Panc1 (cell line): ENCODE measurements at regions not wholly inside any gene's neighbourhood (a gene's known extent, or its start where the extent isn't known, plus 50 kb on each side); places are given as distances from the start of the nearest gene placed in this dataset.

ENCODE experiments used
- ATAC-seq: fragments of 200-7000 bp; cut with Tn5 transposase; 2 replicates; pipeline ENCODE4 v1.9.1; 2020; ENCODE audit warnings: mild to moderate bottlenecking, moderate library complexity
- BruUV-seq: library from RNA; stranded (reverse); fragments of 400-500 nt; replicated peaks from 2 replicates; lab custom pipeline; 2021; lab: Mats Ljungman, UMichigan
- CTCF ChIA-PET: fragments of 300-600 bp; sonication (Branson Sonifier 250); formaldehyde crosslinking; loops from one replicate; lab custom pipeline; 2022; ENCODE audit warnings: antibody characterized with exemption; lab: Charles Lee
- POLR2A ChIA-PET: fragments of 300-600 bp; sonication (Branson Sonifier 250); formaldehyde crosslinking; loops from one replicate; lab custom pipeline; 2022; ENCODE audit warnings: antibody characterized with exemption; lab: Charles Lee
- DNase-seq: peaks from one replicate; pipeline ENCODE4 v3.0.0-alpha.2; 2010; ENCODE audit warnings: low read depth, low spot score
- H3K27ac ChIP-seq: 2 replicates; pipeline ENCODE4 v1.5.1; 2011; ENCODE audit warnings: mild to moderate bottlenecking, low read length, inconsistent platforms
- H3K27me3 ChIP-seq: fragments of 200-500 bp; sonication (Bioruptor generic); 2 replicates; pipeline ENCODE4 v1.6.0; 2014; ENCODE audit warnings: low read length, inconsistent platforms; ENCODE audit not compliant: control insufficient read depth, insufficient read depth
- H3K36me3 ChIP-seq: fragments of 200-500 bp; sonication (Bioruptor generic); 2 replicates; pipeline ENCODE4 v1.5.1; 2014; ENCODE audit warnings: inconsistent platforms, mild to moderate bottlenecking, low read length, moderate library complexity; ENCODE audit not compliant: control insufficient read depth, insufficient read depth
- H3K4me1 ChIP-seq: 2 replicates; pipeline ENCODE4 v1.5.1; 2011; ENCODE audit warnings: inconsistent platforms, mild to moderate bottlenecking, low read length, moderate library complexity; ENCODE audit not compliant: control insufficient read depth, insufficient read depth
- H3K4me3 ChIP-seq, 2 experiments: 2 replicates each; pipeline ENCODE4 v1.5.1; 2011 to 2012; ENCODE audit warnings: low read depth in 2 of 2, low read length in 2 of 2, mild to moderate bottlenecking in 2 of 2, inconsistent platforms in 1 of 2, moderate library complexity in 1 of 2
- H3K9me3 ChIP-seq: fragments of 200-500 bp; sonication (Bioruptor generic); 2 replicates; pipeline ENCODE4 v1.5.1; 2014; ENCODE audit warnings: low read depth, mild to moderate bottlenecking, inconsistent platforms, low read length, moderate library complexity; ENCODE audit not compliant: control insufficient read depth, insufficient read depth
- POLR2AphosphoS5 ChIP-seq: IDR thresholded peaks from 2 replicates; pipeline ENCODE4 v1.6.1; 2012; ENCODE audit warnings: mild to moderate bottlenecking, low read depth, low read length, moderate library complexity
- REST ChIP-seq, 2 experiments: IDR thresholded peaks; 2 replicates each; pipeline ENCODE4 v1.6.1; 2011 to 2012; ENCODE audit warnings: low read depth in 2 of 2, control low read depth in 1 of 2, low read length in 1 of 2, mild to moderate bottlenecking in 1 of 2, moderate library complexity in 1 of 2; ENCODE audit not compliant: insufficient read depth in 1 of 2
- SIN3A ChIP-seq: IDR thresholded peaks from 2 replicates; pipeline ENCODE4 v1.6.1; 2012; ENCODE audit warnings: low read depth, mild to moderate bottlenecking, low read length, moderate library complexity, borderline replicate concordance; ENCODE audit not compliant: insufficient read depth
- TCF7L2 ChIP-seq: IDR thresholded peaks from 2 replicates; pipeline ENCODE4 v1.6.1; 2011; ENCODE audit warnings: mild to moderate bottlenecking, low read depth, low read length, inconsistent platforms
- in situ Hi-C: cut with HindIII; loops from 2 replicates; pipeline ENCODE4 v1.10.0; 2016; ENCODE audit warnings: low sequenced_read_pairs, low pct_unique_long_range_greater_than_20kb
- intact Hi-C: fragments of 100-400 bp; cut with micrococcal nuclease; formaldehyde crosslinking; loops from one replicate; pipeline ENCODE4 v1.10.0; 2022; ENCODE audit not compliant: unreplicated experiment
- TF ChIP-seq, protein P1 (sequence below): fragments of 450-650 bp; IDR thresholded peaks from 2 replicates; pipeline ENCODE4 v1.5.1; 2017; ENCODE audit warnings: mild to moderate bottlenecking

DNA sequence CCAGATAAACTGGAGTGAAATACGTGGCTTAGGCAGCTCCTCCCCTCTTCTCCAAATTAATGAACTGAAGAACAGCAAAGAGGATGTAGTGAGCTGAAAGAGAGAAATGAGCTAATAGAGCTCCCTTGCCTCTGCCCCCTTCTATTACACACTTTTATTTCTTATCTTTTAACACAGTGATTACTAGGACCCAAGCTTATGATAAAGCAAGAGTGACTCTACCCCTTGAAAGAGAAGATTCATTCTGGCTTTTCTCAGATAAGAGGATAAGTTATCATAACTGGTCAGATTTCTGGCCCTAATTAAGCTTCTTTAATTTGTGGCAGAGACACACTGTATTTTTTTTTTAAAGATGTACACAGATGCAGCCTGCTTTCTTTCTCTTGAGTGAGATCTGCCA lies 102.2 kb downstream of the MSTN start:
- ChIA-PET CTCF (no interaction called here), POLR2A (no interaction called here)
- ATAC-seq (no peak), DNase-seq (no peak)
- Histone ChIP-seq H3K4me3 (no peak overlapping the region), H3K27ac (no peak overlapping the region), H3K36me3 (no peaks in the 10 kb centered on the region), H3K9me3 (no peaks in the 10 kb centered on the region), H3K4me1 (no peaks in the 10 kb centered on the region), H3K27me3 (no peaks in the 10 kb centered on the region)
- in situ Hi-C loops (no loop called here), intact Hi-C loops (no loop called here)
- no TSS peak for BruUV-seq
- TF ChIP-seq TCF7L2 (no peak), SIN3A (no peak), REST (IDR thresholded peaks at IDR 0.05; ENCODE audit: insufficient read depth in 1 of 2, low read depth in 2 of 2, low read length in 1 of 2) (no peak), POLR2AphosphoS5 (no peak)
- TF ChIP-seq, protein P1, sequence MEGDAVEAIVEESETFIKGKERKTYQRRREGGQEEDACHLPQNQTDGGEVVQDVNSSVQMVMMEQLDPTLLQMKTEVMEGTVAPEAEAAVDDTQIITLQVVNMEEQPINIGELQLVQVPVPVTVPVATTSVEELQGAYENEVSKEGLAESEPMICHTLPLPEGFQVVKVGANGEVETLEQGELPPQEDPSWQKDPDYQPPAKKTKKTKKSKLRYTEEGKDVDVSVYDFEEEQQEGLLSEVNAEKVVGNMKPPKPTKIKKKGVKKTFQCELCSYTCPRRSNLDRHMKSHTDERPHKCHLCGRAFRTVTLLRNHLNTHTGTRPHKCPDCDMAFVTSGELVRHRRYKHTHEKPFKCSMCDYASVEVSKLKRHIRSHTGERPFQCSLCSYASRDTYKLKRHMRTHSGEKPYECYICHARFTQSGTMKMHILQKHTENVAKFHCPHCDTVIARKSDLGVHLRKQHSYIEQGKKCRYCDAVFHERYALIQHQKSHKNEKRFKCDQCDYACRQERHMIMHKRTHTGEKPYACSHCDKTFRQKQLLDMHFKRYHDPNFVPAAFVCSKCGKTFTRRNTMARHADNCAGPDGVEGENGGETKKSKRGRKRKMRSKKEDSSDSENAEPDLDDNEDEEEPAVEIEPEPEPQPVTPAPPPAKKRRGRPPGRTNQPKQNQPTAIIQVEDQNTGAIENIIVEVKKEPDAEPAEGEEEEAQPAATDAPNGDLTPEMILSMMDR: no peak

GRCh38 chr2:189959450-189959849 lies 103.1 kb downstream of the MSTN start:
- BruUV-seq: no TSS peak
- no peak for ATAC-seq
- H3K9me3 ChIP-seq: no peaks in the 10 kb centered on the region
- H3K36me3 ChIP-seq: no peaks in the 10 kb centered on the region
- no peak overlapping the region for H3K4me3 ChIP-seq
- intact Hi-C loops: no loop called here
- ChIA-PET CTCF (no interaction called here), POLR2A (no interaction called here)
- H3K27ac ChIP-seq: no peak overlapping the region
- no peaks in the 10 kb centered on the region for H3K27me3 ChIP-seq
- H3K4me1 ChIP-seq: no peaks in the 10 kb centered on the region
- TF ChIP-seq POLR2AphosphoS5 (no peak), SIN3A (no peak), TCF7L2 (no peak), REST (IDR thresholded peaks at IDR 0.05; ENCODE audit: insufficient read depth in 1 of 2, low read depth in 2 of 2, low read length in 1 of 2) (no peak)
- TF ChIP-seq, protein P1: no peak
- DNase-seq: no peak
- in situ Hi-C loops: no loop called here
